GM12878 (cell line): ENCODE measurements at regions not wholly inside any gene's neighbourhood (a gene's known extent, or its start where the extent isn't known, plus 50 kb on each side); places are given as distances from the start of the nearest gene placed in this dataset.
"Not testable (repeated sequence)": the region's sequence is repeated elsewhere in the genome, so short reads cannot be mapped to it uniquely, and the experiment has no call there.

Experiments
- ATAC-seq: fragments of 200-7000 bp; cut with Tn5 transposase; 3 replicates; pipeline ENCODE4 v1.9.1; 2020; ENCODE audit warnings: mild to moderate bottlenecking, moderate library complexity
- BruUV-seq: library from RNA; stranded (reverse); fragments of 400-500 nt; replicated peaks from 2 replicates; lab custom pipeline; 2021; lab: Mats Ljungman, UMichigan
- CTCF ChIA-PET: fragments of 300-600 bp; sonication (Branson Sonifier 250); formaldehyde crosslinking; extraction: SDS; loops from one replicate; lab custom pipeline; 2021; ENCODE audit warnings: inconsistent platforms; lab: Yijun Ruan, JAX
- POLR2A ChIA-PET: fragments of 350-600 bp; formaldehyde crosslinking; extraction: SDS; loops from one replicate; lab custom pipeline; 2021; ENCODE audit warnings: inconsistent platforms; lab: Charles Lee
- RAD21 ChIA-PET: fragments of 300-600 bp; sonication (Branson Sonifier 250); formaldehyde crosslinking; loops from one replicate; lab custom pipeline; 2023; ENCODE audit warnings: antibody characterized with exemption; ENCODE audit not compliant: unreplicated experiment; lab: Charles Lee
- SMC1A ChIA-PET: fragments of 300-600 bp; sonication (Branson Sonifier 250); formaldehyde crosslinking; loops from one replicate; lab custom pipeline; 2023; ENCODE audit not compliant: unreplicated experiment, uncharacterized antibody; lab: Charles Lee
- DNase-seq: peaks from one replicate; pipeline ENCODE4 v3.0.0-alpha.2; 2011; ENCODE audit warnings: low read depth, low spot score
- FAIRE-seq: peaks from 3 replicates; lab custom pipeline; 2011; peaks lifted over from hg19 to GRCh38; lab: Jason Lieb, UNC
- H2AFZ ChIP-seq: 2 replicates; pipeline ENCODE4 v1.6.0; 2011; ENCODE audit warnings: low read depth, low read length, control low read depth; ENCODE audit not compliant: control insufficient read depth
- H3K27ac ChIP-seq: 2 replicates; pipeline ENCODE4 v1.5.1; 2011; ENCODE audit warnings: control low read depth; ENCODE audit not compliant: control insufficient read depth, insufficient read depth
- H3K27me3 ChIP-seq, 2 experiments: replicated peaks in 1 of 2; 2 replicates each; pipeline versions ENCODE4 v1.6.0 to v1.6.1; 2011; ENCODE audit warnings: low read length in 1 of 2; ENCODE audit not compliant: control insufficient read depth in 2 of 2, insufficient read depth in 2 of 2
- H3K36me3 ChIP-seq, 2 experiments: 2 replicates each; pipeline ENCODE4 v1.5.1; 2011; ENCODE audit warnings: low read length in 1 of 2; ENCODE audit not compliant: control insufficient read depth in 2 of 2, insufficient read depth in 2 of 2
- H3K4me1 ChIP-seq: 2 replicates; pipeline ENCODE4 v1.6.1; 2011; ENCODE audit warnings: mild to moderate bottlenecking, low read length, moderate library complexity, mixed read lengths; ENCODE audit not compliant: control insufficient read depth, insufficient read depth
- H3K4me2 ChIP-seq: 2 replicates; pipeline ENCODE4 v1.6.0; 2011; ENCODE audit warnings: control low read depth; ENCODE audit not compliant: control insufficient read depth, insufficient read depth
- H3K4me3 ChIP-seq: fragments of 200-600 bp; sonication (generic); 2 replicates; pipeline ENCODE4 v1.5.1; 2016
- H3K79me2 ChIP-seq: 2 replicates; pipeline ENCODE4 v1.6.0; 2011; ENCODE audit warnings: low read length; ENCODE audit not compliant: control insufficient read depth, insufficient read depth
- H3K9ac ChIP-seq: 2 replicates; pipeline ENCODE4 v1.8.0; 2011; ENCODE audit warnings: low read length, control low read depth, mixed read lengths; ENCODE audit not compliant: control insufficient read depth, insufficient read depth
- H3K9me3 ChIP-seq: replicated peaks from 3 replicates; pipeline ENCODE4 v1.5.1; 2011; ENCODE audit warnings: mild to moderate bottlenecking, low read length; ENCODE audit not compliant: control insufficient read depth, insufficient read depth
- H4K20me1 ChIP-seq: 2 replicates; pipeline ENCODE4 v1.6.0; 2011; ENCODE audit not compliant: control insufficient read depth, insufficient read depth
- CBX5 ChIP-seq: sonication (generic); IDR thresholded peaks from 2 replicates; pipeline ENCODE4 v1.6.1; 2016; ENCODE audit warnings: low read depth, moderate library complexity, mild to moderate bottlenecking, inconsistent platforms
- CEBPZ ChIP-seq: fragments of 150-350 bp; IDR thresholded peaks from 2 replicates; pipeline ENCODE4 v1.6.1; 2016; ENCODE audit warnings: low read depth, low read length
- CHD4 ChIP-seq: fragments of 200-600 bp; sonication (generic); IDR thresholded peaks from 2 replicates; pipeline ENCODE4 v1.6.1; 2016; ENCODE audit warnings: mild to moderate bottlenecking
- FOS ChIP-seq: IDR thresholded peaks from 3 replicates; pipeline ENCODE4 v1.6.1; 2011; ENCODE audit warnings: borderline replicate concordance; ENCODE audit not compliant: insufficient read length; ENCODE audit errors: extremely low read depth
- SPI1 ChIP-seq: IDR thresholded peaks from 2 replicates; pipeline ENCODE4 v1.6.1; 2011; ENCODE audit warnings: low read depth, mild to moderate bottlenecking, low read length, moderate library complexity, borderline replicate concordance; ENCODE audit not compliant: insufficient read depth
- TCF12 ChIP-seq: IDR thresholded peaks from 2 replicates; pipeline ENCODE4 v1.6.1; 2011; ENCODE audit warnings: low read depth, mild to moderate bottlenecking, low read length
- WGBS: methylation state at CpG from one replicate; pipeline ENCODE4 v1.1.6; 2016; ENCODE audit warnings: low lambda C conversion rate; ENCODE audit not compliant: insufficient replicate concordance, insufficient coverage; ENCODE audit errors: missing lambda C conversion rate; 5-methylcytosine and 5-hydroxymethylcytosine counted together
- in situ Hi-C: fragments of 300-500 bp; cut with MboI; formaldehyde crosslinking; loops from 9 replicates; pipeline ENCODE4 v1.14.3; 2018; ENCODE audit warnings: mixed read lengths
- intact Hi-C: fragments of 100-400 bp; cut with micrococcal nuclease; formaldehyde crosslinking; loops from one replicate; pipeline ENCODE4 v1.14.2; 2022; ENCODE audit not compliant: unreplicated experiment

DNA sequence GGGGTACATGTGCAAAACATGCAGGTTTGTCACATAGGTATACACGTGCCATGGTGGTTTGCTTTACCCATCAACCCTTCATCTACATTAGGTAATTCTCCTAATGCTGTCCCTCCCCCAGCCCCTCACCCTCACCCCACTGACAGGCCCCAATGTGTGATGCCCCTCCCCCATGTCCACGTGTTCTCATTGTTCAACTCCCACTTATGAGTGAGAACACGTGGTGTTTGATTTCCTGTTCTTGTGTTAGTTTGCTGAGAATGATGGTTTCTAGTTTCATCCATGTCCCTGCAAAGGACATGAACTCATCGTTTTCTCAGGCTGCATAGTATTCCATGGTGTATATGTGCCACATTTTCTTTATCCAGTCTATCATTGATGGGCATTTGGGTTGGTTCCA, 232.9 kb upstream of the RASGRP1 start:
- H3K4me2 ChIP-seq, POLR2A ChIA-PET, H2AFZ ChIP-seq, H3K4me3 ChIP-seq, SMC1A ChIA-PET, BruUV-seq, DNase-seq, H3K4me1 ChIP-seq, H3K9ac ChIP-seq, ATAC-seq, H3K27ac ChIP-seq, in situ Hi-C loops, H3K36me3 ChIP-seq, RAD21 ChIA-PET, H3K9me3 ChIP-seq, H3K27me3 ChIP-seq, H3K79me2 ChIP-seq, intact Hi-C loops, CTCF ChIA-PET, FAIRE-seq, H4K20me1 ChIP-seq: not testable (repeated sequence)
- 9% methylated on average over 4 of the region's 4 CpGs for WGBS

DNA sequence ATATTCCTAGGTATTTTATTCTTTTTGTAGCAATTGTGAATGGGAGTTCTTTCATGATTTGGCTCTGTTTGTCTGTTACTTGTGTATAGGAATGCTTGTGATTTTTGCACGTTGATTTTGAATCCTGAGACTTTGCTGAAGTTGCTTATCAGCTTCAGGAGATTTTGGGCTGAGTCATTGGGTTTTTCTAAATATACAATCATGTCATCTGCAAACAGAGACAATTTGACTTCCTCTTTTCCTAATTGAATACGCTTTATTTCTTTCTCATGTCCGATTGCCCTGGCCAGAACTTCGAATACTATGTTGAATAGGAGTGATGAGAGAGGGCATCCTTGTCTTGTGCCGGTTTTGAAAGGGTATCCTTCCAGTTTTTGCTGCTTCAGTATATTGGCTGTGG, 234.6 kb upstream of the RASGRP1 start:
- H3K36me3 ChIP-seq, H3K4me2 ChIP-seq, in situ Hi-C loops, BruUV-seq, DNase-seq, H3K9ac ChIP-seq, H3K4me3 ChIP-seq, ATAC-seq, H3K9me3 ChIP-seq, intact Hi-C loops, SMC1A ChIA-PET, POLR2A ChIA-PET, H3K27ac ChIP-seq, RAD21 ChIA-PET, FAIRE-seq, H3K4me1 ChIP-seq, H2AFZ ChIP-seq, H4K20me1 ChIP-seq, CTCF ChIA-PET, H3K27me3 ChIP-seq, H3K79me2 ChIP-seq: not testable (repeated sequence)
- 14% methylated on average over 5 of the region's 5 CpGs for WGBS

GRCh38 chr15:38809621-38810020, 245.0 kb upstream of the RASGRP1 start:
- Histone ChIP-seq H3K4me1 (no peaks in the 10 kb centered on the region), H3K36me3 (no peaks in the 10 kb centered on the region), H2AFZ (no peak overlapping the region), H3K4me2 (no peak overlapping the region), H3K79me2 (no peaks in the 10 kb centered on the region), H3K9ac (no peak overlapping the region), H3K4me3 (no peak overlapping the region), H3K27me3 (no peaks in the 10 kb centered on the region), H3K9me3 (no peaks in the 10 kb centered on the region), H3K27ac (no peak overlapping the region), H4K20me1 (no peaks in the 10 kb centered on the region)
- POLR2A ChIA-PET: interaction anchor here (1.4 kb wide), 1 partner anchor 10 kb away, joined by 3 read pairs; no protein-coding TSS in a partner anchor
- TF ChIP-seq TCF12 (no peak), CEBPZ (no peak), CHD4 (no peak), SPI1 (no peak), CBX5 (no peak), FOS (no peak)
- no TSS peak for BruUV-seq
- RAD21 ChIA-PET: no interaction called here
- DNase-seq (no peak), ATAC-seq (no peak), FAIRE-seq (no peak)
- SMC1A ChIA-PET: no interaction called here
- CTCF ChIA-PET: no interaction called here
- intact Hi-C loops: no loop called here
- in situ Hi-C loops: loop anchor here (25.0 kb wide), 1 partner anchor 778 kb away; the partner anchor contains the start of gene THBS1
